Fibroblast of villous mesenchyme (primary cell): ENCODE measurements at regions not wholly inside any gene's neighbourhood (a gene's known extent, or its start where the extent isn't known, plus 50 kb on each side); places are given as distances from the start of the nearest gene placed in this dataset.
"Not testable (repeated sequence)": the region's sequence is repeated elsewhere in the genome, so short reads cannot be mapped to it uniquely, and the experiment has no call there.

Experiments
- DNase-seq: peaks from one replicate; pipeline ENCODE4 v3.0.0-alpha.2; 2010; ENCODE audit warnings: low read depth
- H3K4me3 ChIP-seq: 2 replicates; pipeline ENCODE4 v1.5.1; 2011; ENCODE audit warnings: low read depth, mild to moderate bottlenecking, low read length
- TF ChIP-seq, protein P1 (sequence below): IDR thresholded peaks from 2 replicates; pipeline ENCODE4 v1.5.1; 2012; ENCODE audit warnings: low read depth, mild to moderate bottlenecking, low read length; ENCODE audit not compliant: insufficient read depth

DNA sequence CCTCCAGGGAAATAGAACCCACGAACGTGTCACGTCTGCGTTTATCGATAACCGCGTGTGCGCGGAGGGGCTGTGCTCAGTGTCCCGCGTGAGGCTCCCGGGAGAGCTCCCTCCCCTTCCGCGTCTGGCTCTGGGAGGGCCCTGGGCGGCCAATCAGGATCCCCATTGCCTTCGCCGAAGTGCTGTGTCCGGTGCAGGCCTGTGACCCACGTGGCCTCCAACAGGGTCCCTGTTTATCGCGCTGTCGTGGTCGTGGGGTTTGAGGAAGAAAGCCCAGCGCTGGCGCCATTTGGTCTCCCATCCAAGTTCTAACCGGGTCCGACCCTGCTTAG, 345.6 kb downstream of the ADGRD1 start:
- not testable (repeated sequence) for DNase-seq, H3K4me3 ChIP-seq

DNA sequence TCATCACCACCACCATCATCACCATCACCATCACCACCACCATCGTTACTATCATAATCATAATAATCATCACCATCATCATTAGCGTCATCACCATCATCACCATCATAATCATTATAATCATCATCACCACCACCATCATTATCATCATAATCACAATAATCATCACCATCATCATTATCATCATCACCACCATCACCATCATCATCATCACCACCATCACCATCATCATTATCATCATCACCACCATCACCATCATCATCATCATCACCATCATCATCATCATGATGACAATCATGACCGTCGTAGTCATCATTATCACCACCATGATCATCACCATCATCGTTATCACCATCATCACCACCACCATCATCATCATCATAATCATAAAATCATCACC, 349.9 kb downstream of the ADGRD1 start:
- H3K4me3 ChIP-seq, DNase-seq: not testable (repeated sequence)

DNA sequence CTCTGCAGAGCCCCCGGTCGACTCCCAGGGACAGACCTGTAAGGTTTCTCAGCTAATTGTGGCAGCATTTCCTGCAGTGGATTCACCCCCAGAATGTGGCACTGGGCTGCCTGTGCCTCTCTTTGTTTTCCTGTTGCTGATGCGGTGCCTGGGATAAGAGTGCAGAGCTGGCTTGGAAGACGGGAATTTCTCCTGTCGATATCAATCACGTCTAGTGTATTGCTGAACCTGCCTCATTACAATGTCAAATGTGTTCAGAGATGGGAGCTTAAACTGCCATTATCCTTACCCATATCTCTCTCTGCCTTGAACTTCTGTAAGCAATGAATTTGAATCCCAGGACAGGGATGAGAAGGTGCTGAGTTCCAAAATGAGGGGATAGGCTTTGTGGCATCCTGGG, 350.9 kb downstream of the ADGRD1 start:
- DNase-seq, H3K4me3 ChIP-seq: not testable (repeated sequence)

DNA sequence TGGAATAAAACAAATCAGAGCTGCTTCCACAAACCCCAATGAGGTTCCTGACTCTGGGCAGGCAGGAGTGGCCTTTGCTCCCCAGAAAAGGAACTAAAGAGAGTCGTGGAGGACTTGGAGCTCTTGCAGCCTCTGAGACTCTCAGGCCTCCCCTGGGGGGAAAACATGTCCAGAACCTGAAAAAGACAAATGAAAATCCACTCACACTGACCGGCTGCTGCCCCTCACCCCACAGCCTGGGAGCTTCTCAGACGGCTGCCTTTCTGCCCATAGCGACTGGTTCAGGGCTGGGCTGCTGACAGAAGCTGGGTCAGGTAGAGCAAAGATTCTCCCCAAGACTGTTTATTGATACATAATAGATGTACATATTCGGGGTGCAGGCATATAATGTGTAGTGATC, 356.0 kb downstream of the ADGRD1 start:
- TF ChIP-seq, protein P1, sequence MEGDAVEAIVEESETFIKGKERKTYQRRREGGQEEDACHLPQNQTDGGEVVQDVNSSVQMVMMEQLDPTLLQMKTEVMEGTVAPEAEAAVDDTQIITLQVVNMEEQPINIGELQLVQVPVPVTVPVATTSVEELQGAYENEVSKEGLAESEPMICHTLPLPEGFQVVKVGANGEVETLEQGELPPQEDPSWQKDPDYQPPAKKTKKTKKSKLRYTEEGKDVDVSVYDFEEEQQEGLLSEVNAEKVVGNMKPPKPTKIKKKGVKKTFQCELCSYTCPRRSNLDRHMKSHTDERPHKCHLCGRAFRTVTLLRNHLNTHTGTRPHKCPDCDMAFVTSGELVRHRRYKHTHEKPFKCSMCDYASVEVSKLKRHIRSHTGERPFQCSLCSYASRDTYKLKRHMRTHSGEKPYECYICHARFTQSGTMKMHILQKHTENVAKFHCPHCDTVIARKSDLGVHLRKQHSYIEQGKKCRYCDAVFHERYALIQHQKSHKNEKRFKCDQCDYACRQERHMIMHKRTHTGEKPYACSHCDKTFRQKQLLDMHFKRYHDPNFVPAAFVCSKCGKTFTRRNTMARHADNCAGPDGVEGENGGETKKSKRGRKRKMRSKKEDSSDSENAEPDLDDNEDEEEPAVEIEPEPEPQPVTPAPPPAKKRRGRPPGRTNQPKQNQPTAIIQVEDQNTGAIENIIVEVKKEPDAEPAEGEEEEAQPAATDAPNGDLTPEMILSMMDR = no peak
- no peak overlapping the region for H3K4me3 ChIP-seq
- no peak for DNase-seq

DNA sequence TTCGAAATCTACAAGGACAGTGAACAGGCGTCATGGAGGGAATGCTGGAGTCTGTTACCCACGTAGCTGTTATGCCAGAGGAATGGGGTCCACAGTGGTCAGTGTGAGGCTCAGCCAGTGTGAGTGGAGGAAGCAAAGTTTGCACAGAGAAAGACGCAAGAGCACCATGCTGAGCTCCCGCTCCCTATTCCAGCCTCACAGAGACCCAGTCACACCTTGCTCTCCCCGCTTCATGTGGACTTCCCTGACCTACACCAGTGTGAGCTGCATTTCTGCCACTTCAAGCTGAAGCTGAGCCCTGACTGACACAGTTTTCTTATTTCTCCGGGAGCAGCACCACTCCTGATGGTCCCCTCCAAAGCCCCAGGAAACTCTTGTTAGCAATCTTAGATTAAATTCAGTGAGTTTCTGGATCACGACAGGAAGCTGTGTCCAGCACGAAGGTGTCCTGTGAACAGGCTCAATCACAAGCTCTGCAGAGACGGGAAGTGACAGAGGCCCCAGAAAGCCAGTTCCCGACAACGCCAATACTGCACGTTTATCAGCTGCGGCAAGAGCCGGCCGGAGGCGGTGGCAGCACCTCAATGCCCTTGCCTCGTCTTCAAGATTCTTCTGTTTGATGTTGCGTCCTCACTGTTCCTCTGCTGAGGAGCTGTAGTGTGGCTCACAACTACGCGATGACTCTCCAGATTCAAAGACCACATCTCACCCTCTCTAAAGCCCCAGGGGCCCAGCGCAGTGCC, 356.7 kb downstream of the ADGRD1 start:
- DNase-seq, H3K4me3 ChIP-seq: not testable (repeated sequence)

DNA sequence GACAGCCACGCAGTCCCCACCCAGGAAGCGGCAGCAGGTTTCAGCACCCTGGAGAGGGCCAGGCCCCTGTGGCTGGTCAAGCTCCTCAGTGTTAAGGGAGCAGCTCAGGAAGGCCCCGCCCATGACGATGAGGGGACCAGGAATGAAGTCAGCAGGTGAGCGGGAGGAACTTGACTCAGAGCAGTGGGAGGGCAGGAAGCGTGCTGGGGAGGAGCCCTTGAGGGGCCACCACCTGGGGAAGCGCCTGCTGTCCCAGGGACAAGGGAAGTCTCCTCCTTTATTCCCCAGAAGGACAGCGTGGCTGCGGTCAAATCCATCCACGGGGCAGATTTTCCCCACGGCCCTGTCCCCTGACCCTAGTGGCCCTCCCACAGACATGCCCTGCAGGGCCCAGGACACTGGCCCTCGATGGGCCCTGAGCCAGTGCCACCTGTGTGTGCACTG, 357.6 kb downstream of the ADGRD1 start:
- DNase-seq, H3K4me3 ChIP-seq: not testable (repeated sequence)

DNA sequence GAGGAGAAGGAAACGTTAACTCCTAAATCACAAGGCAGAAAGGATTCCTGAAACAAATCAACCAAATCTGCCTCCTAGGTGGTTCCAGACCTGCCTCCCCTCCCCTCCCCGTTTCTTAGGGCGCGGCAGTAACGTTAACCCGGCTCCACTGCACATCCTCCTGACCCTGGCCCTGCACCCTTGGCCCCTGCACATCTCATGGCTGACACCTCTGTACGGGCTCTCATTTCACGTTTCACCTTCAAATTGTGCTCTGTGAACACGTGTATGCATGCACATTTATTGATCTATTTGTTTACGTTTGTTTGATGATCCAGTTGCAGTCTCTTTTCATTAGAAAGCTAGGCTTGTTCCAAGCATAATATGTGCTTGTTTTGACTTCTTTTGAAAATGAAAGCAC, 358.1 kb downstream of the ADGRD1 start:
- TF ChIP-seq, protein P1 = no peak
- DNase-seq = no peak
- H3K4me3 ChIP-seq = no peak overlapping the region

DNA sequence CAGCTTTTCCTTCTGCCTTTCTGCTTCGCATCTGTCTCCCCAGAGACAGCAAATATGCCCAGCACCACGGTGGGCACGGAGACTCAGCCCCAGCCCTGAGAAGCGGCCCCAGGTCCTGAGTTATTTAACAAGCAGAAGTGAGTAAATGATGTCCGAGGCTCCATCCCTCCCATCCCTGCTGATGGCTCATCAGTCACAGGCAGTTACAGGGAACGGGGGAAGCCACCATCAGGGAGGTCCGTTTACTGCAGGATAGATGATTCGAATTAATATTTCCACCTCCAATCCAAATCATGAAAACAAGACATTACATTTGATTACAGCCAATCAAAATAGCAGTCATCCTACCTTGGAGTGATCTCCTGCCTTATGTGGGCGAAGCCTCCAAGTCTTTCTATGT, 358.7 kb downstream of the ADGRD1 start:
- DNase-seq, H3K4me3 ChIP-seq: not testable (repeated sequence)

DNA sequence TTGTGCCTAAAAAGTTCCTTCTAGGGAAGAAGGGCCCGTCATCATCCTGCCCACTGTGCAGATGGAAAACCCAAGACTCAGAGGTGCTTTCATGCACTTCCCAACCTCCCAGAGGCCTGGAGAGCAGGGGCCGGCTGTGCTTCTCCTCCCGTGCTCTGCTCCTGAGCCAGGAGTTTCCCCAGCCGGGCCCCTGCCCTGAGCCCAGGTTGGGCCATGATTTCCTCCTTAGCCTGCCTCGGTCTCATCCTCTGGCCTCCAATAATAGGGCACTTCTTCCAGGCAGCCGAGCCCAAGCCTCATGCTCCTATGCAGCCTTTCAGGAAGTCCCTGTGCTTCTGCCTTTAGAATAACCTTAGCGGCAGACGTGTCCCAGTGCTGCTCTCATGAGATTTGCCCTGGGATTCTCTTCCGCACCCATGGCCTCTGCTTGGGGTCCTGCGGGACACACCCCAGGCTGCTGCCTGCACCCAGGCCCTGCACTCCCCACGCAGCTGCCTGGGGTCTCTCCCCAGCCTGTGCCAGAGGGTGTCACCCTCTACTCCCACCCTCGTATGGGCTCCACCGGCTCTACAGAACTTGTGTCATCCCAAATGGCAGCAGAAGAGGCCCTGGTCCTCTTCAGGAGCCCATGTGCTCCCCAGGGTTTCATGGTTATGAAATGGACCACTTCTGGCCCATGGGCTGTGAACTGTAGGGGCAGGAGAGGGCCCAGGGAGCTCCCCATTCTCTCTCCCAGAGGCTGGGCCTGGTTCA, 359.3 kb downstream of the ADGRD1 start:
- no peak overlapping the region for H3K4me3 ChIP-seq
- TF ChIP-seq, protein P1 = no peak
- no peak for DNase-seq

DNA sequence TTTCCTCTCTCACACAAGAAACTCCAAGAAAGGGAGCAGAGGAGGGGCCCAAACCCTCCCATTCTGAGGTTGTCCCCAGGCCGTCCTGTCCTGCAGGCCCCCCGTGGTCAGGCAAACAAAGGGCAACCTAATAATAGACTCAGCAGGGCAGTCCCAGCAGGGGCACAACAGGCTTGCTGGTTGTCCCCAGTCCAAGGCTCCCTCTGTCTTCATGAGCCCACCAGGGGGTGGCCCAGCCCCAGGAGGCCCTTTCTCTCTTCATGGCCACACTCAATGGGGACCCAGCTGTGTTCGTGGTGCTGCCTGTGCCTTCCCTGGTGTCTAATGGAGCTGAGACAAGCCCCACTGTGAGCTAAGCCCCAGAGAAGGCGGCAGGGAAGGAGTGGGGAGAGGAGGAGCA, 359.9 kb downstream of the ADGRD1 start:
- DNase-seq = no peak
- TF ChIP-seq, protein P1 = no peak
- no peak overlapping the region for H3K4me3 ChIP-seq
